TTC549 (cell line): ENCODE measurements at regions not wholly inside any gene's neighbourhood (a gene's known extent, or its start where the extent isn't known, plus 50 kb on each side); places are given as distances from the start of the nearest gene placed in this dataset.
"Not testable (repeated sequence)": the region's sequence is repeated elsewhere in the genome, so short reads cannot be mapped to it uniquely, and the experiment has no call there.

ENCODE experiments used
- FAIRE-seq: peaks from 2 replicates; lab custom pipeline; 2012; peaks lifted over from hg19 to GRCh38; lab: Jason Lieb, UNC

- FAIRE-seq, result no peak
These were observed 230.8 kb upstream of the CHAC2 start for GRCh38 chr2:53536583-53537361.

- FAIRE-seq, result no peak
These were observed 232.3 kb upstream of the CHAC2 start for GRCh38 chr2:53535234-53535840.

DNA sequence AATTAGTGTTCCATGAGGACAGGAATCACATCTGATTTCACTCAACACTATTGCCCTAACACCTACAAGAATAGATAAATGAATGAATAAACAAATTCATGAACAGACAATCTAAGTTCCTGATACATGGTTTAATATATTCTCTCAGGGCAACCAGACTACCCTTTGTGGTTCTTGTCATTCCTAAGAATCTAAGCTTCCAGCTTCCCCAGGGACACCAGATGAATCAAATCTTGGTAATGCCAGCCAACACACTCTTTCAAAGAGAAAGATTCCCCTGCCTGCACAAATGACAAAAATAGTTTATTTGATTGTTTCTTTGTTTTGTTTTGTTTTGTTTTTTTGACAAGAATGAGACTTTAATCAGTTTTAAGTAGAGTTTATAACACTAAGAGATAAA is 237.5 kb upstream of the CHAC2 start:
- no peak for FAIRE-seq

DNA sequence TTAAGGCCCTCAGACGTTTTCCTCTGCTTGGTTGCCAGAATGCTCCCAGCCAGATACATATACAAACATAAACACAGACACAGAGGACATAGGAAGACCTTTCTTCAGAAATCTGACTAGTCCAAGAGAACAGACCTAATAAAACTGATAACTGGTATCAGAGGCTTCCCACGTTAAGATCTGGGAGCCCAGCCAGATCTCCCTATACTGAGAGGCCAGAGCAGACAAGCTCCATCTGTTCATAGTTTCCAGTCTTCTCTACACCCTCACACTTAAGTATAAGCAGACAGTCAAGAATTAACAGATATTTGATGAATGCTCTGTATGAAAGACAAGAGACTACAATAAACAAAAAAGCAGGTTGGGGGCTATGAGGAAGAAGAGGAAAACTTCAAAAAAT is 240.5 kb upstream of the CHAC2 start:
- no peak for FAIRE-seq

GRCh38 chr2:53519918-53520841 is 247.4 kb upstream of the CHAC2 start:
- FAIRE-seq, result no peak

DNA sequence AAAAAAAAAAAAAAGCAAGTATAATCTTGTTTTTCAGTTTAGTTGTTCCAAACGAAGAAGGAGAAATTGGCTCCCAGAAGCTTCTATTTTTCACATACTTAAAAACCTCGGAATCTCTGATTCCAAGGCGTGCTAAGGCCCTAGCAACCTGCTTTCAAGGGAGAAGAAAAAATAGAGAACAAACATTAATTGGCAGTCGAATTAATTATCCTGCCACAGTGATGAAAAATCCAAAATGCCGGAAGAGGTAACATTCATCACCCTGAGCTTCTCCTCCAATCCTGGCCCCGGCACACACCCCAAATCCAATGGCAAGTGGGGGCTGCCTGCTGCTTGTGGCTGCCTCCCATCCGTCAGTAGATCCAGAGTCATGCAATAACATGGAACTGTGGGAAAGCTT is 250.2 kb upstream of the CHAC2 start:
- FAIRE-seq, result no peak

GRCh38 chr2:53516650-53517049 is 251.0 kb upstream of the CHAC2 start:
- no peak for FAIRE-seq

DNA sequence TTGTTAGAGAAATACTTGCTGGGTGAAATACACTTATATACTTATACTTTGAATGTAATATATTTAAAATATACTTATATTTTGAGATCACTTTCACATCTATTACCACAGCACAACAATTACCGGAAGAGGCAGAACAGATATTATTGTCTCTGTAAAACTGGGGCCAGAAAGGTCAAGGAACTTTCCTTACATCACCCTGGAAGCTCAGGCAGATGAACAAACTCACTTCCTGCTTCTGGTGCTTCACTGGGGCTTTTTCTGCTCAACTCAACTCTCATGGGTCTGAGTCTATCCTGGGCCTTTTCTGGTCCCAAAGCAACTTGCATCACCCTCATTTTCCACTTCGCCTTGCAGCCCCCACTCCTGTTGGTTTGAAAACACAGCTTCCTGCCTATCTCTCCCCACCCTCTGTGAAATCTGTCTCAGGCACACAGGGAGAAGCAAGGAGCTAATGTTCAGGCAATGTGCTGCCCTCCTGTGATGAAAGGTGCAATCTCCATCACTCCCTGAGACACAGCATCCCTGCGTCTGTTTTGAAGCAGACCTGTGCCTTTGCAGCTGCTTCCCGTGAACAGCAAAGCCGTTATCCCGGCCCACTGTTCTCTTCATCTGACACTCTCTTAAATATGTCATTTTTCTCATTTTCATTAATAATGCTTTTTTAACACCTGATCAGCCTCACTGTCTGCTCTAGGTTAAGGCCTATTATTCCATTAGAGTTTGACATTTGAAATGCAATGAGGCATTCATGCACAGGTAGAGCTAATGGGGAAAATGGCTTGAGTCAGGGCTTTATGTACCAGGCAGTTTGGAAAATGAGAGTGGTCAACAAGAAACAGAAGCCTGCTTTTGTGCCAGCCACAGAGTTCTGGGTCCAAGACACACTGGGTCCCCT is 251.9 kb upstream of the CHAC2 start:
- FAIRE-seq, result no peak

DNA sequence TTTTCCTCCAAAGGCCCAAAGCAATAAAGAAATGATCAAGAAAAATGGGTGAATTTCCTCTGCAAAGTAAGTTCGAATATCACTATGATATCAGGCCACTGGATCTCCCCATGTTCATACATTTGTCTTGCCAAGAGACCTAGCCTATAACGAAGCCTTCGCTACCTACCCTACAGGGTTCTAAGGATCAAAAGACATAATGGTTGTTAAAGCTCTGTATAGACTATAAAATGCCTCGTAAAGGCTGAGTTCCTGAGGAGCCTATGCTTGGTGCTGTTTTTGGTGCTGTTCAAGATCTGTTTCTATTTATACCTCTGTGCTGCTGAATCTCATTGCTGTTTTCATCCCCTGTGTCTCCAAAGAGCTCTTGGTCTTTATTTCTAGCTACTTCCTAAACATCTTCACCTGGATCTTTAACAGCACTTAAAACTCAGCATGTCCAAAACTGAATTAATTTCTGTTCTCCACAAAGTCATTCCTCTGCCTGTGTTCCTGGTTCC is 254.4 kb upstream of the CHAC2 start:
- FAIRE-seq, result no peak

DNA sequence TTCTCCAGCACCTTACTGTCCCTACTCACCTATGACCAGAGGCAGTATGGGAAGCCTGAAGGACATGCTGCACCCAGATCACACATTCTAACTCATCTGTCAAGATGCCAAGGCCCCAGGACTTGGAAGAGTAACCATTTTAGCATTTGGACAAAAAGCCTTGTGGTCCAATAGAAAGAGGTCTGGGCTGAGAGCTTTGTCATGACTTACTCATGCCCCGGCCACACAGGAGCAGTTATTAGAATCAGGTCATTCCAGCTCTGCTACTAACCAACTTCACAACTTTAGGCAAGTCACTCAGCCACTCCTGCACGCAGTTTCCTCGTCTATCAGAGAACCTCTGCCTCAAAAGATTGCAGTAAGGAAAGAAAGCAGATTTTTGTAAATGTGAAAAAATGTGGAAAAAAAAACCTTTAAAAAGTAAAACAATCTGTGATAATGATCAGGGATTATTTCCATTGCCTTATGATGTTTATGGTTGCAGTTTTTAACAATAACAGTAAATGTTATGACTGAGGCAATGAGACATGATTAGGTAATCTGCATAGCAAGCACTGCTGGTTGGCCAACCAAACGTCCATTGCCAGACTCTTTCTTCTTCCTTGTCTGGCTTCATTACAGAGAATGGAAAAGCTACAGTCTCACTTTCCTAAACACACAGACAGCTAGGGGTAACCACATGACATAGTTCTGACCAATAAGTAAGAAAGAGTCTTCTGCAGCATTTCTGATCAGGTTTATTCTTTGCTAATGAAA is 255.4 kb upstream of the CHAC2 start:
- FAIRE-seq, result no peak

GRCh38 chr2:53511549-53511948 is 256.1 kb upstream of the CHAC2 start:
- no peak for FAIRE-seq

- no peak for FAIRE-seq
These were observed 257.2 kb upstream of the CHAC2 start for GRCh38 chr2:53510401-53510800.

GRCh38 chr2:53509831-53510388 is 257.7 kb upstream of the CHAC2 start:
- FAIRE-seq, result no peak

DNA sequence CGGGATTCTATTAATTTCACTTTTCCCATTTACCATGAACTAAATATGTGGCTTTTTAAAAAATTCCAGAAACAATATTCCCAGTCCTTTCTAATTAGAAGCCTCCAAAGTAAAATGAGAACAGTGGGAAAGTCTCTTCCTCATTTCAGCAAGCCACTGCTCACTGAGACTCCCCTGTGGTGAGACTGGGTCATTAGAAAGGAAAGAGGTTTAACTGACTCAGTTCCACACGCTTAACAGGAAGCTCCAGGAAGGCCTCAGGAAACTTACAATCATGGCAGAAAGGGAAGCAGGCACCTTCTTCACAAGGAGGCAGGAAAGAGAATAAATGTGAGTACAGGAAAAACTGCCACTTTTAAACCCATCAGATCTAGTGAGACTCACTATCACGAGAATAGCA is 258.9 kb upstream of the CHAC2 start:
- FAIRE-seq, result no peak

- FAIRE-seq, result not testable (repeated sequence)
These were observed 260.5 kb upstream of the CHAC2 start for GRCh38 chr2:53507070-53507469.

GRCh38 chr2:53505826-53506225 is 261.8 kb upstream of the CHAC2 start:
- no peak for FAIRE-seq

GRCh38 chr2:53504507-53504906 is 263.1 kb upstream of the CHAC2 start:
- no peak for FAIRE-seq

DNA sequence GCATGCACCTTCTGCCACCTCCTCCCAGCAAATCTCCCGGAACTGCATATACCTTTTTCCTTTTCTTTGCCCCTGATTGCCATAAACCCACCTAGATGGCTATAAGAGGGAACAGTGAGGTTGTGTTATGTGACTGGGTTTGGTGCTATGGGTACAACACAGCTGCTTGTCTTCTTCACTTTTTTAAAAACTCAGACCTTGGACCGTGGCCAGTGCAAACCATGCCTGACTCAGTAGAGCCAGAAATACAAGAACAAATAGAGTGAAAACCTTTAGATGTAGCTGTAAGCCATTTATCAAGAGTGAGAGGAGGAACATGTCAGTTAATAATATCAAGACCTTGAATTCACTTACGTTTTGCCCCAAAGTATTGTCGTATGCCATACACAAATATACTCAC is 267.4 kb upstream of the CHAC2 start:
- no peak for FAIRE-seq

DNA sequence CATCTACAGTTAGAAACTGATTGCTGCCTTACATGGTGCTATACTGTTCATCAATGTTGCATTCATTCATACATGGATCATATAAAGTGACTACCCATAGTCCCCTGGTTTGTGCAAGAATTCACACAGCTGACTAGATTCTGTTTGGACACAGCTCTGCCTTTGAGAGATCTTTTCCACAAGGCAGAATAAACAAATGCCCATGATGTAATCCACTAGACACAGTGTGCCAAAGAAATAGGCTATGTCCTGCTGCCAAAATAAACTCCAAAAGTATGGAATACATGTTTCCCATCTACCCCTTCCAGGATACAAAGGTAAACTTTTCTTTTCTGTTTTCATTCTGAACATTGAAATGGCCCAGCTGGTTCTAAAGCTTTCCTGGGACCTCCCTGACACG is 269.4 kb upstream of the CHAC2 start:
- FAIRE-seq, result no peak

- FAIRE-seq, result no peak
These were observed 270.6 kb upstream of the CHAC2 start for GRCh38 chr2:53497020-53497419.

GRCh38 chr2:53493210-53493609 is 274.4 kb upstream of the CHAC2 start:
- no peak for FAIRE-seq
